ENCODE measurements at regions not wholly inside any gene's neighbourhood (a gene's known extent, or its start where the extent isn't known, plus 50 kb on each side); places are given as distances from the start of the nearest gene placed in this dataset.
A peak's percentile ranks its signal among the peaks of the same experiment; 100 is the strongest.
"Not testable (repeated sequence)": the region's sequence is repeated elsewhere in the genome, so short reads cannot be mapped to it uniquely, and the experiment has no call there.

GRCh38 chr2:49861821-49862220, 707.5 kb upstream of the FSHR start:
- peaks cover 0 to 10% of the 10 kb centered on the region in 2 donors for H3K4me1 ChIP-seq (replicated peaks in 1 of 2)
- ATAC-seq (replicated peaks in 6 of 8), result no peak
- 0 to 100% (median 83%) methylated on average over 1 to 2 of the region's 2 CpGs; no CpG with 5 or more reads in 3 of the 10 experiments for WGBS, 10 experiments
- no peak overlapping the region for H3K4me3 ChIP-seq
- H3K27ac ChIP-seq, result no peak overlapping the region
- in situ Hi-C loops (cut with MboI; ENCODE audit: low pct_unique_long_range_greater_than_20kb in 2 of 9, low sequenced_read_pairs in 9 of 9, unreplicated experiment in 9 of 9), result no loop called here

- WGBS, 10 experiments, result 8 to 100% (median 78%) methylated on average over 1 to 2 of the region's 2 CpGs
- peaks cover 0 to 10% of the 10 kb centered on the region in 2 donors for H3K4me1 ChIP-seq (replicated peaks in 1 of 2)
- H3K27ac ChIP-seq, result no peak overlapping the region
- no peak overlapping the region for H3K4me3 ChIP-seq
- in situ Hi-C loops (cut with MboI; ENCODE audit: low pct_unique_long_range_greater_than_20kb in 2 of 9, low sequenced_read_pairs in 9 of 9, unreplicated experiment in 9 of 9), result no loop called here
- no peak for ATAC-seq (replicated peaks in 6 of 8)
These were observed 706.5 kb upstream of the FSHR start for GRCh38 chr2:49860834-49861233.

GRCh38 chr2:49860170-49860569, 705.9 kb upstream of the FSHR start:
- peaks cover 0 to 10% of the 10 kb centered on the region in 2 donors for H3K4me1 ChIP-seq (replicated peaks in 1 of 2)
- no peak for ATAC-seq (replicated peaks in 6 of 8)
- H3K27ac ChIP-seq, result no peak overlapping the region
- 0 to 100% (median 69%) methylated on average over 1 to 2 of the region's 2 CpGs for WGBS, 10 experiments
- no peak overlapping the region for H3K4me3 ChIP-seq
- in situ Hi-C loops (cut with MboI; ENCODE audit: low pct_unique_long_range_greater_than_20kb in 2 of 9, low sequenced_read_pairs in 9 of 9, unreplicated experiment in 9 of 9), result no loop called here

- WGBS, 10 experiments, result 0 to 100% (median 53%) methylated on average over 1 to 2 of the region's 2 CpGs; no CpG with 5 or more reads in 2 of the 10 experiments
- no peak for ATAC-seq (replicated peaks in 6 of 8)
- in situ Hi-C loops (cut with MboI; ENCODE audit: low pct_unique_long_range_greater_than_20kb in 2 of 9, low sequenced_read_pairs in 9 of 9, unreplicated experiment in 9 of 9), result no loop called here
These were observed 704.3 kb upstream of the FSHR start for GRCh38 chr2:49858657-49859056.

DNA sequence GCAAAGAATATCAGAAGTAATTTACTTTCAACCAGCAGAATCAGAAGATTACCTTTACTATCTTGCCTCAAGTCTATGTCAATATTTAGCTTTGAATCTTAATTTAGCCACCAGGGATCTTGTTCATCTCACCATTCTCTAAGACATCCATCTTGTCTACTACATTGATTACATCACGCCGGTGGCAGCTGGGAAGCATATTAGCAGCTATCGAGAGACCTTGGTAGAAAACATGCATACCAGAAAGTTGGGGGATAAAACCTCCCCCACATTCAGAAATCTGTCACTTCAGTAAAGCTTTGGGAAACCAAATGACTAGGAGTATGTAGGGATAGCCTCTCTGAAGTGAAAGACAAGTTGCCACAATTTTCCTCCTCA, 703.8 kb upstream of the FSHR start:
- WGBS, 10 experiments, result 0 to 80% (median 67%) methylated on average over 1 to 3 of the region's 3 CpGs; no CpG with 5 or more reads in 4 of the 10 experiments
- H3K4me3 ChIP-seq, result no peak overlapping the region
- in situ Hi-C loops (cut with MboI; ENCODE audit: low pct_unique_long_range_greater_than_20kb in 2 of 9, low sequenced_read_pairs in 9 of 9, unreplicated experiment in 9 of 9), result no loop called here
- ATAC-seq (replicated peaks in 6 of 8), result peak in 4 of 8 experiments; percentile 40 to 49 (median 46)
- peaks cover 0 to 10% of the 10 kb centered on the region in 2 donors for H3K4me1 ChIP-seq (replicated peaks in 1 of 2)
- H3K27ac ChIP-seq, result peak overlapping the region in 1 of 2 donors; percentile 18

More at GRCh38 chr2:49858657-49859056, 704.3 kb upstream of the FSHR start:
- peaks cover 0 to 10% of the 10 kb centered on the region in 2 donors for H3K4me1 ChIP-seq (replicated peaks in 1 of 2)
- H3K4me3 ChIP-seq, result no peak overlapping the region
- H3K27ac ChIP-seq, result no peak overlapping the region

- H3K4me1 ChIP-seq (replicated peaks in 1 of 2), result peaks cover 0 to 10% of the 10 kb centered on the region in 2 donors
- 0 to 100% (median 84%) methylated on average over 1 to 2 of the region's 2 CpGs; no CpG with 5 or more reads in 1 of the 10 experiments for WGBS, 10 experiments
- no peak overlapping the region for H3K4me3 ChIP-seq
- in situ Hi-C loops (cut with MboI; ENCODE audit: low pct_unique_long_range_greater_than_20kb in 2 of 9, low sequenced_read_pairs in 9 of 9, unreplicated experiment in 9 of 9), result no loop called here
- ATAC-seq (replicated peaks in 6 of 8), result peak in 1 of 8 experiments; percentile 15
- H3K27ac ChIP-seq, result peak overlapping the region in 1 of 2 donors; percentile 18
These were observed 703.2 kb upstream of the FSHR start for GRCh38 chr2:49857371-49858112.

DNA sequence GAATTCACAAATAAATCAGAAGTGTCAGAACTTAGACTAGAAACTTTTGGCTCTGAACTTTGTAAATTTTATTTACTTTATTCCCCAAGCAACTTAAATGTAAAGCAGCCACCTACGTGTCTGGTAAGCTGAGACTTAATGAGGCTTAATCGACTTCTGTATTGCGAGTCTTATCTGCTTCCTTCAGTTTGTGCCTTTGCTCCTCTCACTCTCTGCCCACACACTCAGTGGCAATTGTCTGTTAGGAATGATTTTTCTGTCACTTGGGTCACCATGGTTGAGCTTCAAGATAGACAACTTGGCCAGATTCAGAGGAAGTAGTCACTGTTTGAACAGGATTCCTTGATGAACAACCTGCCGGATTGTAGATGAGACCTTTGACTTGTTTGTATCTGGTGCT, 691.4 kb upstream of the FSHR start:
- 41 to 97% (median 88%) methylated on average over 2 to 4 of the region's 4 CpGs; no CpG with 5 or more reads in 2 of the 10 experiments for WGBS, 10 experiments
- Histone ChIP-seq H3K4me1 (replicated peaks in 1 of 2) (peaks cover 3 to 5% of the 10 kb centered on the region in 2 donors), H3K4me3 (no peak overlapping the region), H3K27ac (no peak overlapping the region)
- in situ Hi-C loops (cut with MboI; ENCODE audit: low pct_unique_long_range_greater_than_20kb in 2 of 9, low sequenced_read_pairs in 9 of 9, unreplicated experiment in 9 of 9), result no loop called here
- peak in 1 of 8 experiments; percentile 81 for ATAC-seq (replicated peaks in 6 of 8)

DNA sequence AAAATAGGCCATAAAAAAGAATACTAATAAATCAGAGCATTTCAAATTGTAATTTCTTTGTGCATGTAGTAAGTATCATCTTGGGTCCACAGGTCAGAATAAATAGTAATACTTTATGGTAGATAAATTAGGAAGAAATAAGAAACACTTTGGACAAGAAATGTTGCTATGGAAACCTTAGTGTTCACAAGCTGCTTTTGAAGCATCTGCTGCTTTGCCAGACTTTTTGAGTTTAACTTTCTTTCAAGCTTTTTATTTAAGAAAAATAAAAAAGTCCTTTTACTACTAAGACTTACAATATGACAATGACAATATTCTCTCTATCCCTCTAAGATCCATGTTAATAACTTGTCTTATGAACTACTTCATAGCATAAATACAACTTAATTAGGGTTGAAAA, 690.7 kb upstream of the FSHR start:
- in situ Hi-C loops (cut with MboI; ENCODE audit: low pct_unique_long_range_greater_than_20kb in 2 of 9, low sequenced_read_pairs in 9 of 9, unreplicated experiment in 9 of 9), result no loop called here
- no peak for ATAC-seq (replicated peaks in 6 of 8)
- no peak overlapping the region for H3K27ac ChIP-seq

GRCh38 chr2:49844113-49844512, 689.8 kb upstream of the FSHR start:
- H3K4me1 ChIP-seq (replicated peaks in 1 of 2); H3K4me3 ChIP-seq; H3K27ac ChIP-seq; ATAC-seq (replicated peaks in 6 of 8); in situ Hi-C loops (cut with MboI; ENCODE audit: low pct_unique_long_range_greater_than_20kb in 2 of 9, low sequenced_read_pairs in 9 of 9, unreplicated experiment in 9 of 9): not testable (repeated sequence)
- WGBS, 10 experiments, result 28 to 100% (median 95%) methylated on average over 2 to 6 of the region's 6 CpGs; no CpG with 5 or more reads in 3 of the 10 experiments

More for the DNA sequence above, 690.7 kb upstream of the FSHR start:
- H3K4me3 ChIP-seq, result no peak overlapping the region
- peaks cover 3 to 5% of the 10 kb centered on the region in 2 donors for H3K4me1 ChIP-seq (replicated peaks in 1 of 2)

DNA sequence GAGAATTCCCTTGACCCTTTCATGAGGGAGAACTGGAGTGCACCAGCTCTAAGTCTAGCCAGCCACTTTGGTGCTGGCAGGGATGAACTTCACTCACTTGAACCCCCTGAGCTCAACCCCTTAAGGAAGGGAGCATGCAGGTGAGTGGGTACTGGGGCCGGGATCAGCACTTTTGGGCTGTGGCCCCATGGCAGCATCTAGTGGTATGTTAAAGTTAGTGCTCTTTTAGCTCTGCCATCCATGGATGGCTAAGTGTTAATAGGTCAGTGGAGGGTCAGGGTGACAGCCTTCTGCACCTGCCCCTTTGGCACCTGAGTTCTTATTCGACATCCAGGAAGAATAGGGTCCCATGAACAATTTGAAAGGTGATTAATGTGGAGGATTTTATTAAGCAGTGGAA, 689.0 kb upstream of the FSHR start:
- no peak for ATAC-seq (replicated peaks in 6 of 8)
- Histone ChIP-seq H3K4me1 (replicated peaks in 1 of 2) (peaks cover 3 to 5% of the 10 kb centered on the region in 2 donors), H3K27ac (no peak overlapping the region), H3K4me3 (no peak overlapping the region)
- WGBS, 10 experiments, result 17 to 100% (median 90%) methylated on average over 1 to 2 of the region's 2 CpGs; no CpG with 5 or more reads in 3 of the 10 experiments
- in situ Hi-C loops (cut with MboI; ENCODE audit: low pct_unique_long_range_greater_than_20kb in 2 of 9, low sequenced_read_pairs in 9 of 9, unreplicated experiment in 9 of 9), result no loop called here

- in situ Hi-C loops (cut with MboI; ENCODE audit: low pct_unique_long_range_greater_than_20kb in 2 of 9, low sequenced_read_pairs in 9 of 9, unreplicated experiment in 9 of 9), result no loop called here
- Histone ChIP-seq H3K4me1 (replicated peaks in 1 of 2) (peaks cover 3% of the 10 kb centered on the region in 2 donors), H3K4me3 (no peak overlapping the region), H3K27ac (no peak overlapping the region)
- ATAC-seq (replicated peaks in 6 of 8), result no peak
- WGBS, 10 experiments, result 9 to 100% (median 92%) methylated on average over 1 to 5 of the region's 5 CpGs
These were observed 686.2 kb upstream of the FSHR start for GRCh38 chr2:49840428-49840975.

DNA sequence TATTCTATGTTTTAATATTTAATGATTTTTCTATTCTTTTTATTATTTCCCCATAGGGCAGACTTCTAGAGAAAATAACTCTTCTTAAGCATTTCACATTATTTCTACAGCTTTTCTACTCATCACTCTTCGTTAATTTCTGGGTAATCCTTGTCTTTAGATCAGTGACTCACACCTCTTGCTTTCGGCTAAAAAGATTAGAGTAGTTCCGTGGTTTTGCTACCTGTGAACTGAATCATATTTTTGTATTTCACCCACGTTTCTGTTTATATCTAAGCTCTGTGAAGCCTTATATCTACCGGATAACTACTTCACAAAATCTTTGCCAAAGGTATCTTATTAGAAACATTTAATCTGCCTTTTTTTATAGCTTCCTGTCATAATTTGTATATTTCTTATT, 685.5 kb upstream of the FSHR start:
- no peak overlapping the region for H3K27ac ChIP-seq
- no peak for ATAC-seq (replicated peaks in 6 of 8)
- H3K4me3 ChIP-seq, result no peak overlapping the region
- WGBS, 10 experiments, result 21 to 92% (median 81%) methylated on average over 4 to 5 of the region's 5 CpGs
- H3K4me1 ChIP-seq (replicated peaks in 1 of 2), result no peaks in the 10 kb centered on the region
- in situ Hi-C loops (cut with MboI; ENCODE audit: low pct_unique_long_range_greater_than_20kb in 2 of 9, low sequenced_read_pairs in 9 of 9, unreplicated experiment in 9 of 9), result no loop called here

DNA sequence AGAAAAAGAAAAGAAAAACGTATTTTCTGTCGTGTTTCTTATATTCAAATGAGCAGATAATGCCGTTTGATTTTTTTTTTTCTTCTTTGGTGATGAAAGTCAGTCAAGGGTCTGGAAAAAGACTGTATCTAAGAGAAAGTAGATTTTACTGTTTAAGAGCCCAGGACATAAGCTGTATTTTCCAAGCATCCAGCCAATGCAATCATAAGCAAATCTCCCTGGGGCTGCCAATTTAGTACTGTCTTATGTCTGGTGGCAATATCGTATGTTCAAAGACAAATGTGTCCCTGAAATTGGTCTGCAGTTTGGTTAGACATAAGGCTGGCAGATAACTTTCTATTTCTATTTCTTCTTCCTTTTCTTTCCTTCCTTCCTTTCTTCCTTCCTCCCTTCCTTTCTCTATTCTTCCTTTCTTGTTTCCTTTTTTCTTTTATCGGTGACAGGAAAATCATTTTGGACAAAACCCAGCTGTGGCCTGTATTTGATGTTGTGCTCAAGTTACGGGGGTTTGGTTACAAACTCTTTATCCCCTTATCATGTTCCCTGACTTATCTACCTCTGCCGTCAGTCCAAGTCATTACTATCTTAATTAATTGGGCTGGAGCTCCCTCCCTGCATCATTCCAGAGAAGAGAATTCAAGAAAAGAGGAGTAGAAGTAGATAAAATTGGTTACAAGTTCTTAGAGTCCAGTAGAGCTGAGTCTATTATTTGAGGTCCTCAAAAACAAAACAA, 683.4 kb upstream of the FSHR start:
- H3K4me3 ChIP-seq, result no peak overlapping the region
- WGBS, 10 experiments, result 0 to 87% (median 74%) methylated on average over 6 to 7 of the region's 7 CpGs
- H3K27ac ChIP-seq, result no peak overlapping the region
- no peaks in the 10 kb centered on the region for H3K4me1 ChIP-seq (replicated peaks in 1 of 2)
- in situ Hi-C loops (cut with MboI; ENCODE audit: low pct_unique_long_range_greater_than_20kb in 2 of 9, low sequenced_read_pairs in 9 of 9, unreplicated experiment in 9 of 9), result no loop called here
- no peak for ATAC-seq (replicated peaks in 6 of 8)

Measured in motor neuron (in vitro differentiated cells).